ENCODE measurements at regions not wholly inside any gene's neighbourhood (a gene's known extent, or its start where the extent isn't known, plus 50 kb on each side); places are given as distances from the start of the nearest gene placed in this dataset.

- no TSS peak for BruUV-seq (replicated peaks)
- Histone ChIP-seq H3K9me3 (ENCODE audit: control insufficient read depth, insufficient read depth, low read depth, low read length) (no peaks in the 10 kb centered on the region), H3K4me3 (ENCODE audit: low read depth in 2 of 2, low read length in 2 of 2) (no peak overlapping the region), H3K27me3 (ENCODE audit: control insufficient read depth, insufficient read depth, low read length) (no peaks in the 10 kb centered on the region), H3K27ac (ENCODE audit: low read length) (no peak overlapping the region), H3K4me1 (ENCODE audit: control insufficient read depth, insufficient read depth, low read length) (no peaks in the 10 kb centered on the region), H3K36me3 (ENCODE audit: control insufficient read depth, insufficient read depth, low read length) (no peaks in the 10 kb centered on the region)
- intact Hi-C loops (cut with micrococcal nuclease; ENCODE audit: unreplicated experiment): no loop called here
- ChIA-PET CTCF (no interaction called here), POLR2A (interaction anchor here (0.7 kb wide), 1 partner anchor 152 kb away, joined by 3 read pairs; no protein-coding TSS in a partner anchor)
- TF ChIP-seq CTCF (IDR thresholded peaks at IDR 0.05): no peak
- TF ChIP-seq, protein P1, sequence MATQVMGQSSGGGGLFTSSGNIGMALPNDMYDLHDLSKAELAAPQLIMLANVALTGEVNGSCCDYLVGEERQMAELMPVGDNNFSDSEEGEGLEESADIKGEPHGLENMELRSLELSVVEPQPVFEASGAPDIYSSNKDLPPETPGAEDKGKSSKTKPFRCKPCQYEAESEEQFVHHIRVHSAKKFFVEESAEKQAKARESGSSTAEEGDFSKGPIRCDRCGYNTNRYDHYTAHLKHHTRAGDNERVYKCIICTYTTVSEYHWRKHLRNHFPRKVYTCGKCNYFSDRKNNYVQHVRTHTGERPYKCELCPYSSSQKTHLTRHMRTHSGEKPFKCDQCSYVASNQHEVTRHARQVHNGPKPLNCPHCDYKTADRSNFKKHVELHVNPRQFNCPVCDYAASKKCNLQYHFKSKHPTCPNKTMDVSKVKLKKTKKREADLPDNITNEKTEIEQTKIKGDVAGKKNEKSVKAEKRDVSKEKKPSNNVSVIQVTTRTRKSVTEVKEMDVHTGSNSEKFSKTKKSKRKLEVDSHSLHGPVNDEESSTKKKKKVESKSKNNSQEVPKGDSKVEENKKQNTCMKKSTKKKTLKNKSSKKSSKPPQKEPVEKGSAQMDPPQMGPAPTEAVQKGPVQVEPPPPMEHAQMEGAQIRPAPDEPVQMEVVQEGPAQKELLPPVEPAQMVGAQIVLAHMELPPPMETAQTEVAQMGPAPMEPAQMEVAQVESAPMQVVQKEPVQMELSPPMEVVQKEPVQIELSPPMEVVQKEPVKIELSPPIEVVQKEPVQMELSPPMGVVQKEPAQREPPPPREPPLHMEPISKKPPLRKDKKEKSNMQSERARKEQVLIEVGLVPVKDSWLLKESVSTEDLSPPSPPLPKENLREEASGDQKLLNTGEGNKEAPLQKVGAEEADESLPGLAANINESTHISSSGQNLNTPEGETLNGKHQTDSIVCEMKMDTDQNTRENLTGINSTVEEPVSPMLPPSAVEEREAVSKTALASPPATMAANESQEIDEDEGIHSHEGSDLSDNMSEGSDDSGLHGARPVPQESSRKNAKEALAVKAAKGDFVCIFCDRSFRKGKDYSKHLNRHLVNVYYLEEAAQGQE (IDR thresholded peaks at IDR 0.05; ENCODE audit: insufficient read depth in 1 of 2, low read depth in 2 of 2, low read length in 1 of 2): no peak
- TF ChIP-seq SIN3A (IDR thresholded peaks at IDR 0.05; ENCODE audit: borderline replicate concordance, insufficient read depth, low read depth, low read length): no peak
- TF ChIP-seq POLR2AphosphoS5 (IDR thresholded peaks at IDR 0.05; ENCODE audit: low read depth, low read length): no peak
- TF ChIP-seq TCF7L2 (IDR thresholded peaks at IDR 0.05; ENCODE audit: low read depth, low read length): no peak
- in situ Hi-C loops (cut with HindIII; ENCODE audit: low pct_unique_long_range_greater_than_20kb, low sequenced_read_pairs): no loop called here
- ATAC-seq (no peak), DNase-seq (ENCODE audit: low read depth, low spot score) (no peak)
These were observed 328.4 kb downstream of the TPBG start for GRCh38 chr6:82691997-82692396.

DNA sequence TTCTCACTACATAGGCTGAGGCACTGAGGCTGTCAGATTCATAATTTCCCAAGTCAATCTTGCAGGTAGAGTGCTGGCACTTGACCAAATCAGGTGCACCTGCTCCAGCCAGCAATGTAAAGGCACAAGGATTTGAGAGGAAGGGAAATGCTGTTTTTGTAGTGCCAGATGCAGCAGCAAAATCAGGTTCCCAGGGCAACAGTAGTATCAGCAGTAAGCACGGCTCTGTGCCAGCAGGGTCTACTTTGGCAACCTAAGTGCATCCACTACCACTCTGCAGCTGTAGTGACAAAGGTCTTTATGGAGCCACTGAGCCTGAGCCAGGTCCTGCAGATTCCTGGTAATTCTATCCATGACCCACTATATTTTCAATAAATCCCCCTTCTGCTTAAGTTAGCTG is 329.5 kb downstream of the TPBG start:
- no peak for TF ChIP-seq SIN3A (IDR thresholded peaks at IDR 0.05; ENCODE audit: borderline replicate concordance, insufficient read depth, low read depth, low read length)
- TF ChIP-seq, protein P1 (IDR thresholded peaks at IDR 0.05; ENCODE audit: insufficient read depth in 1 of 2, low read depth in 2 of 2, low read length in 1 of 2): no peak
- no peak for TF ChIP-seq POLR2AphosphoS5 (IDR thresholded peaks at IDR 0.05; ENCODE audit: low read depth, low read length)
- TF ChIP-seq CTCF (IDR thresholded peaks at IDR 0.05): no peak
- no peak for TF ChIP-seq TCF7L2 (IDR thresholded peaks at IDR 0.05; ENCODE audit: low read depth, low read length)
- POLR2A ChIA-PET: no interaction called here

More for the DNA sequence above, 329.5 kb downstream of the TPBG start:
- Histone ChIP-seq H3K27ac (ENCODE audit: low read length) (no peak overlapping the region), H3K9me3 (ENCODE audit: control insufficient read depth, insufficient read depth, low read depth, low read length) (no peaks in the 10 kb centered on the region), H3K4me1 (ENCODE audit: control insufficient read depth, insufficient read depth, low read length) (no peaks in the 10 kb centered on the region), H3K27me3 (ENCODE audit: control insufficient read depth, insufficient read depth, low read length) (no peaks in the 10 kb centered on the region), H3K36me3 (ENCODE audit: control insufficient read depth, insufficient read depth, low read length) (no peaks in the 10 kb centered on the region), H3K4me3 (ENCODE audit: low read depth in 2 of 2, low read length in 2 of 2) (no peak overlapping the region)
- DNase-seq (ENCODE audit: low read depth, low spot score) (no peak), ATAC-seq (no peak)
- in situ Hi-C loops (cut with HindIII; ENCODE audit: low pct_unique_long_range_greater_than_20kb, low sequenced_read_pairs) (no loop called here), intact Hi-C loops (cut with micrococcal nuclease; ENCODE audit: unreplicated experiment) (no loop called here)
- no TSS peak for BruUV-seq (replicated peaks)
- CTCF ChIA-PET: no interaction called here
